Activated T-helper 2 cell treated with anti-CD3 and anti-CD28 coated beads, Interferon-gamma antibody, Interleukin-2, Interleukin-4, amounts not matched to agents 10 μg/mL and 5 μg/mL and 100 μg/mL, durations not matched to agents 14 hours and 24 hours and 36 hours (primary cell): ENCODE measurements at regions not wholly inside any gene's neighbourhood (a gene's known extent, or its start where the extent isn't known, plus 50 kb on each side); places are given as distances from the start of the nearest gene placed in this dataset.

Source experiments
- DNase-seq: peaks from one replicate; pipeline ENCODE4 v3.0.0; 2021; ENCODE audit warnings: low spot score
- H3K27ac Mint-ChIP-seq: one replicate; pipeline ENCODE4 v1.8.0; 2021; ENCODE audit warnings: mixed read lengths
- H3K27me3 Mint-ChIP-seq: one replicate; pipeline ENCODE4 v1.8.0; 2021; ENCODE audit warnings: low read depth, mixed read lengths
- H3K36me3 Mint-ChIP-seq: one replicate; pipeline ENCODE4 v1.8.0; 2021; ENCODE audit warnings: low read depth, mixed read lengths
- H3K4me1 Mint-ChIP-seq: one replicate; pipeline ENCODE4 v1.8.0; 2021; ENCODE audit warnings: low read depth, mixed read lengths
- H3K4me3 Mint-ChIP-seq: one replicate; pipeline ENCODE4 v1.8.0; 2021; ENCODE audit warnings: low read depth, mild to moderate bottlenecking, moderate library complexity, mixed read lengths
- H3K9me3 Mint-ChIP-seq: one replicate; pipeline ENCODE4 v1.8.0; 2021; ENCODE audit warnings: mixed read lengths
- intact Hi-C: fragments of 100-400 bp; cut with micrococcal nuclease; formaldehyde crosslinking; loops from one replicate; pipeline ENCODE4 v1.15.1; 2023

DNA sequence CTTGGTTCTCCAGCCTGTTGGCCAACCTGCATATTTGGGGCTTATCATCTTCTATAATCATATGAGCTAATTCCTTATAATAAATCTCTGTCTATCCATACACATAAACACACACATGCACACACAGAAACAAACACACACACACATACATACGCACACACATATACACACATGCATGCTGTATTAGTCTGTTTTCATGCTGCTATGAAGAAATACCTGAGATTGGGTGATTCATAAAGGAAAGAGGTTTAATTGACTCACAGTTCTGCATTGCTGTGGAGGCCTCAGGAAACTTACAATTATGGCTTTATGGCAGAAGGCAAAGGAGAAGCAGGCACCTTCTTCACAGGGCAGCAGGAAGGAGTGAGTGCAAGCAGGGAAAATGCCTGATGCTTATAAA, 707.4 kb upstream of the CDH2 start:
- H3K4me1 Mint-ChIP-seq: no peaks in the 10 kb centered on the region
- intact Hi-C loops: no loop called here
- no peak for DNase-seq
- H3K27me3 Mint-ChIP-seq: no peaks in the 10 kb centered on the region
- H3K4me3 Mint-ChIP-seq: no peak overlapping the region
- H3K27ac Mint-ChIP-seq: no peak overlapping the region
- H3K9me3 Mint-ChIP-seq: peaks cover 19% of the 10 kb centered on the region
- H3K36me3 Mint-ChIP-seq: no peaks in the 10 kb centered on the region

GRCh38 chr18:28880856-28881255, 703.9 kb upstream of the CDH2 start:
- Mint-ChIP-seq H3K27me3 (no peaks in the 10 kb centered on the region), H3K27ac (no peak overlapping the region), H3K9me3 (peaks cover 11% of the 10 kb centered on the region), H3K36me3 (no peaks in the 10 kb centered on the region), H3K4me3 (no peak overlapping the region), H3K4me1 (no peaks in the 10 kb centered on the region)
- intact Hi-C loops: no loop called here
- DNase-seq: no peak

- Mint-ChIP-seq H3K27me3 (no peaks in the 10 kb centered on the region), H3K4me3 (no peak overlapping the region), H3K36me3 (no peaks in the 10 kb centered on the region), H3K27ac (no peak overlapping the region), H3K9me3 (peaks cover 13% of the 10 kb centered on the region), H3K4me1 (no peaks in the 10 kb centered on the region)
- intact Hi-C loops: no loop called here
- DNase-seq: no peak
Observed at GRCh38 chr18:28875059-28875458, 698.1 kb upstream of the CDH2 start.

DNA sequence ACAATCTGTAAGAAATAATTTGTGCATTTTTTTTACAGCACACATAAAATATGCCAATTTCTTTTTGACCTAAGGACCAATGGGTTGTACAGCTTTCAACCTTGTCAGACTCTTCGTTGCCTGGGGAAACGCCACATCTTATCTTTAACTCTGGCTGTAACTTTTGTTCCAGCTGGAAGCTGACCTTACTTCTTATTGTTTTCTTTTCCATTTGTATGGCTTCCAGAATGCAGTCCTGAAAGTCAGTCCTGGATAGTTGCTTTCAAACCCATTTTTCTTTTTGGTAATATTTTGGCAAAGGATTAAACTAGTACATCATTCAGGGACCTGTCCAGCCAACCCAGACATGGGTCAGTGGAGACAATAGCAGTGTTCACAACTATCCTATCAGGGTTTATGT, 686.5 kb upstream of the CDH2 start:
- H3K27me3 Mint-ChIP-seq: no peaks in the 10 kb centered on the region
- intact Hi-C loops: no loop called here

DNA sequence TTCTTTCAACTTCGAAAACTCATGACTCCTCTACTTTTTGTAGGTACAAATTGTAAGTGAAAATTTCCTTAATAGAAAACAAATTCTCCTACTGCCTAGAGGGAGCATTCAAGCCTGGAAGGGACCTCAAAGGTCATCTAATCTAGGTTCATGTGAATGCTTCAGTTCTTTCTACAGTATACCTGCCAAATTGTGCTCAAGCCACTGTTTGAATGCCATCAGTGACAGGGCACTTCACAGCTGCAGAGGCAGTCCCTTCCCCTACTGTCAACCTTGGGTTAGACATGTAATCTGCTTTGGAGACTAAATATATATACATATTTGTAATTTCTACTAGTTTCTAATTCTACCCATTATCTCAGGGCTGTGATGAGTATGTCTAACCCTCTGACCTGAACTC, 681.3 kb upstream of the CDH2 start:
- Mint-ChIP-seq H3K27me3 (no peaks in the 10 kb centered on the region), H3K9me3 (peaks cover 30% of the 10 kb centered on the region), H3K27ac (no peak overlapping the region), H3K36me3 (no peaks in the 10 kb centered on the region), H3K4me1 (no peaks in the 10 kb centered on the region), H3K4me3 (no peak overlapping the region)
- no peak for DNase-seq
- intact Hi-C loops: no loop called here

More for the DNA sequence above, 686.5 kb upstream of the CDH2 start:
- Mint-ChIP-seq H3K27ac (no peak overlapping the region), H3K9me3 (peaks cover 43% of the 10 kb centered on the region), H3K36me3 (no peaks in the 10 kb centered on the region), H3K4me1 (no peaks in the 10 kb centered on the region), H3K4me3 (no peak overlapping the region)
- no peak for DNase-seq

GRCh38 chr18:28855989-28856388, 679.1 kb upstream of the CDH2 start:
- no peak for DNase-seq
- peaks cover 16% of the 10 kb centered on the region for H3K9me3 Mint-ChIP-seq
- no peak overlapping the region for H3K27ac Mint-ChIP-seq
- no peak overlapping the region for H3K4me3 Mint-ChIP-seq
- H3K27me3 Mint-ChIP-seq: no peaks in the 10 kb centered on the region
- intact Hi-C loops: no loop called here
- H3K4me1 Mint-ChIP-seq: no peaks in the 10 kb centered on the region
- H3K36me3 Mint-ChIP-seq: no peaks in the 10 kb centered on the region

- H3K9me3 Mint-ChIP-seq: peaks cover 15% of the 10 kb centered on the region
- no peaks in the 10 kb centered on the region for H3K4me1 Mint-ChIP-seq
- intact Hi-C loops: no loop called here
- H3K27ac Mint-ChIP-seq: no peak overlapping the region
- no peaks in the 10 kb centered on the region for H3K36me3 Mint-ChIP-seq
- no peak for DNase-seq
- H3K4me3 Mint-ChIP-seq: no peak overlapping the region
- no peaks in the 10 kb centered on the region for H3K27me3 Mint-ChIP-seq
Observed at GRCh38 chr18:28855524-28855923, 678.6 kb upstream of the CDH2 start.

GRCh38 chr18:28854964-28855363, 678.0 kb upstream of the CDH2 start:
- H3K36me3 Mint-ChIP-seq: no peaks in the 10 kb centered on the region
- no peak for DNase-seq
- intact Hi-C loops: no loop called here
- no peak overlapping the region for H3K27ac Mint-ChIP-seq
- H3K4me3 Mint-ChIP-seq: no peak overlapping the region
- no peaks in the 10 kb centered on the region for H3K27me3 Mint-ChIP-seq
- H3K9me3 Mint-ChIP-seq: peaks cover 20% of the 10 kb centered on the region
- no peaks in the 10 kb centered on the region for H3K4me1 Mint-ChIP-seq

- Mint-ChIP-seq H3K27ac (no peak overlapping the region), H3K9me3 (peaks cover 54% of the 10 kb centered on the region), H3K36me3 (no peaks in the 10 kb centered on the region), H3K27me3 (no peaks in the 10 kb centered on the region), H3K4me3 (no peak overlapping the region), H3K4me1 (no peaks in the 10 kb centered on the region)
- DNase-seq: no peak
- intact Hi-C loops: no loop called here
Observed at GRCh38 chr18:28846958-28847357, 670.0 kb upstream of the CDH2 start.

DNA sequence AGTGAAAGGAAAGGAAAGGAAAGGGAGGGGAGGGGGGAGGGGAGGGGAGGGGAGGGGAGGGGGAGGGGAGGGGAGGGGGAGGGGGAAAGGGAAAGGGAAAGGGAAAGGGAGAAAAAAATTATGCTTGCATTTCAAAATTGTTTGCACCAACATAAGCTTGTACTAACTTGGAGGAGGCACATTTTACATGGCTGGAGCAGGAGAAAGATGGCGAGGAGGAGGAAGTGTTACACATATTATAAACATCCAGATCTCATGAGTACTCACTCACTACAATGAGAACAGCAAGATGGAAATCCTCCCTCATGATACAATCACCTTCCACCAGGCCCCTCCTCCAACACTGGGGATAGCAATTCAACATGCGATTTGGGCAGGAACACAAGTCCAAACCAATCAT, 660.2 kb upstream of the CDH2 start:
- intact Hi-C loops: no loop called here
- no peaks in the 10 kb centered on the region for H3K4me1 Mint-ChIP-seq
- no peaks in the 10 kb centered on the region for H3K27me3 Mint-ChIP-seq
- peaks cover 38% of the 10 kb centered on the region for H3K9me3 Mint-ChIP-seq
- no peak for DNase-seq
- H3K36me3 Mint-ChIP-seq: no peaks in the 10 kb centered on the region
- H3K27ac Mint-ChIP-seq: no peak overlapping the region
- no peak overlapping the region for H3K4me3 Mint-ChIP-seq

DNA sequence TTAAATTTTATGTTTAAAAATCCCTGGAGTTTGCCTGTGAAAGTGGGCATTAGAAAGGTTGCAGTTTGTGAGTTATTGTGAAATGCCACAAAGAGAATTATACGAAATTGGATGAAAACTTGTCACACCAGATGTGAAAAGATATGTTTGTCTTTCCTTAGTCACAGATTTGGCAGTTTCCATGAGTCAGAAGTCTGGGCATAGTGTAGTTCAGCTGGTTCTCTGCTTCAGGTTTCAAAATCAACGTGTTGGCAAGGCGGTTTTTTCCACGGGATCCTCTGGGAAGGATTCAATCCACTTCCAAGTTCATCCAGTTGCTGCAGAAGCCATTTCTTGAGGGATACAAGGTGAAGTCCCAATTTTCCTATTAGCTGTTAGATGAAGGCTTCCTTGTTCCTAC, 658.0 kb upstream of the CDH2 start:
- no peak overlapping the region for H3K4me3 Mint-ChIP-seq
- H3K4me1 Mint-ChIP-seq: no peaks in the 10 kb centered on the region
- H3K27ac Mint-ChIP-seq: no peak overlapping the region
- H3K27me3 Mint-ChIP-seq: no peaks in the 10 kb centered on the region
- intact Hi-C loops: no loop called here
- DNase-seq: no peak
- peaks cover 30% of the 10 kb centered on the region for H3K9me3 Mint-ChIP-seq
- no peaks in the 10 kb centered on the region for H3K36me3 Mint-ChIP-seq

DNA sequence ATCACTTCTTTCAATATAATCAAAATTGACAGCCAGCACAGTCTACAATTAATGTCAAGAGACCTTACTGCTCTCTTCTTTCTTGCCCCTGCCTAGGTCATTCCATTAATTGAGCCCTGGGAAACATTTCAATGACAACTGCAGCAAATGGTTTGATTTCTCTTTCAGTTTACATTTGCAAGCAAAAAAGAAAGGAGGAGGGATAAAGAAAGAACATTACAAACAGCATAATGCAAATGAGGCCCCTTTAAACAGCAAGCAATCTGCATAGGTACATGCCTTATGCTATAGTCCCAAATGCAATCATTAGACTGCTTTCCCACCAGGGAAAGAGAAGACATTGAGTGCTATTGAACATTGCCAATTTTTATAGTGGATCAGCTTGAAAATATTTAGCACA, 655.0 kb upstream of the CDH2 start:
- Mint-ChIP-seq H3K27me3 (no peaks in the 10 kb centered on the region), H3K4me1 (no peaks in the 10 kb centered on the region), H3K9me3 (peaks cover 16% of the 10 kb centered on the region), H3K4me3 (no peak overlapping the region), H3K27ac (no peak overlapping the region), H3K36me3 (no peaks in the 10 kb centered on the region)
- intact Hi-C loops: no loop called here
- DNase-seq: no peak

GRCh38 chr18:28831476-28831875, 654.5 kb upstream of the CDH2 start:
- no peaks in the 10 kb centered on the region for H3K27me3 Mint-ChIP-seq
- H3K27ac Mint-ChIP-seq: no peak overlapping the region
- intact Hi-C loops: no loop called here
- H3K4me3 Mint-ChIP-seq: no peak overlapping the region
- peaks cover 13% of the 10 kb centered on the region for H3K9me3 Mint-ChIP-seq
- H3K36me3 Mint-ChIP-seq: no peaks in the 10 kb centered on the region
- DNase-seq: no peak
- no peaks in the 10 kb centered on the region for H3K4me1 Mint-ChIP-seq

- Mint-ChIP-seq H3K9me3 (peaks cover 34% of the 10 kb centered on the region), H3K27ac (no peak overlapping the region), H3K4me3 (no peak overlapping the region), H3K27me3 (no peaks in the 10 kb centered on the region), H3K4me1 (no peaks in the 10 kb centered on the region), H3K36me3 (no peaks in the 10 kb centered on the region)
- DNase-seq: no peak
- intact Hi-C loops: no loop called here
Observed at GRCh38 chr18:28826107-28826506, 649.2 kb upstream of the CDH2 start.
